Stimulated activated naive CD8-positive, alpha-beta T cell treated with anti-CD3 and anti-CD28 coated beads, Interleukin-15, amount 100 ng/mL, for 72 hours (primary cell): ENCODE measurements at regions not wholly inside any gene's neighbourhood (a gene's known extent, or its start where the extent isn't known, plus 50 kb on each side); places are given as distances from the start of the nearest gene placed in this dataset.

Experiments
- ATAC-seq: fragments of 150-1000 bp; cut with Tn5 transposase; 2 replicates; pipeline ENCODE4 v1.10.0; 2021; ENCODE audit warnings: mild to moderate bottlenecking, moderate library complexity
- DNase-seq, 2 donors: peaks; one replicate each; pipeline ENCODE4 v3.0.0; 2021 to 2022
- H3K27ac Mint-ChIP-seq, 2 donors: one replicate each; pipeline ENCODE4 v1.8.0; 2022; ENCODE audit warnings: mild to moderate bottlenecking in 2 of 2, mixed read lengths in 2 of 2, moderate library complexity in 2 of 2
- H3K27me3 Mint-ChIP-seq: one replicate; pipeline ENCODE4 v1.8.0; 2022; ENCODE audit warnings: mixed read lengths
- H3K4me1 Mint-ChIP-seq: one replicate; pipeline ENCODE4 v1.8.0; 2022; ENCODE audit warnings: mild to moderate bottlenecking, mixed read lengths
- H3K4me3 Mint-ChIP-seq, 2 donors: one replicate each; pipeline ENCODE4 v1.8.0; 2022; ENCODE audit warnings: mild to moderate bottlenecking in 2 of 2, mixed read lengths in 2 of 2, moderate library complexity in 1 of 2
- H3K9me3 Mint-ChIP-seq, 2 donors: one replicate each; pipeline ENCODE4 v1.8.0; 2022; ENCODE audit warnings: mixed read lengths in 2 of 2

DNA sequence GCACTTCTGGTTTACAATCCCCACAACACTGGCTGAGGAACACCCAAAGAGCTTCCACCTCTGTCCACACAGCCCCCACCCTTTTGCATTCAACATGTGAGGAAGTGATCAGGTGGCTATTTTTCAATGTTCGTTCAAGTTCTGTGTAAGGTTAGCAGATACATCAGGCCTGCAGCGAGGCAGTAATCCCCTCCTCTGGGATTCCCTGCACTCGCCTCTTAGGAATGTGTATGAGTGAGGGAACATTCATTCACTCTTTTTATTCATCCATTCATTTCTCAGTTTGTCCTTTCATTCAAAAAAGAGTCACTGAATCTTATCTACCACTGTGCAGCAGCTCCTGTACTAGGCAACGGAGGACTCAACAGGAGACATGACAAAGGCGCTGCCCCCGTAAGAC is 236.4 kb upstream of the PRDM1 start:
- H3K4me3 Mint-ChIP-seq = no peak overlapping the region
- no peaks in the 10 kb centered on the region for H3K9me3 Mint-ChIP-seq
- H3K27me3 Mint-ChIP-seq = peaks cover 8% of the 10 kb centered on the region
- no peaks in the 10 kb centered on the region for H3K4me1 Mint-ChIP-seq
- no peak for ATAC-seq
- no peak overlapping the region for H3K27ac Mint-ChIP-seq
- DNase-seq = no peak

DNA sequence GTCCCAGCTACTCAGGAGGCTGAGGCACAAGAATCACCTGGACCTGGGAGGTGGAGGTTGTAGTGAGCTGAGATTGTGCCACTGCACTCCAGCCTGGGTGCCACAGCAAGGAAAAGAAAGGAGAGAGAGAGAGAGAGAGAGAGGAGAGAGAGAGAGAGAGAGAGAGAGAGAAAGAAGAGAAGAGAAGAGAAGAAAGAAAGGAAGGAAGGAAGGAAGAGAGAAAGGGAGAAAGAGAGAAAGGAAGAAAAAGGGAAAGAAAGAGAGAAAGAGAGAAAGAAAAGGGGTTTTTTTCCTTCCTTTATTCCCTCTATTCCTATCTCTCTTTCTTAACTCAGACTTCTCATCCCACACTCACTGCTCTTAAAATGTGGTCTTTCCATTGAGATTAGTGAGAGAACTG is 238.7 kb upstream of the PRDM1 start:
- H3K4me1 Mint-ChIP-seq = no peaks in the 10 kb centered on the region
- H3K27me3 Mint-ChIP-seq = peaks cover 8% of the 10 kb centered on the region
- H3K4me3 Mint-ChIP-seq = no peak overlapping the region
- ATAC-seq (no peak), DNase-seq (no peak)
- peaks cover 0 to 5% of the 10 kb centered on the region in 2 donors for H3K9me3 Mint-ChIP-seq
- H3K27ac Mint-ChIP-seq = no peak overlapping the region

DNA sequence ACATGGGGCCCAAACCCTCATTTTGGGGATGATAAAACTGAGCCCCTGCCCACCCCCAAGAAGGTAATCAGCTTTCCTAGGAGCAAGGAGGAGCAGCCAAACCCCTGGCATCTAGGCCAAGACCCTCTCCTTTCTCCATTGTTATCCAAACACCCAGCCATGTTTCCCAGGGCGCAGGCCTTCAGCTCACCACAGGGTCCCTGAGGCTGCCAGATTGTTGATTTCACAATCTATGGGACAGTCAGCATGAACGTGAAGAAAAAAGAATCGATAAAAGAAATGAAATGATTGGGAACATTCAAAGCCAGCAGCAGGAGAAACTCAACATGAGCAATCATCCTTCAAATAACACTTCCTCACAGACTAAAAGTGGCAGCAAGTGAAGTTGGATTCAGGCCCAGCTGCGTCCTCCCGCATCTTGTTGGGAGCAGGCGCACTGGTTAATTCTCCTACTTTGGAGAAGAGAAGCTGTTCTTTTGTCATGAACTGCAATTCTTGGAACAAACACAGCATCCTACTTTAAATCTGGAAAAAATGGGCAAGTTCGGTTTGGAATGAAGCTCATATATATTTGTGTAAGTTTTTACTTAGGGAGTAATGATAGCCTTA is 241.8 kb upstream of the PRDM1 start:
- DNase-seq = no peak
- H3K4me3 Mint-ChIP-seq = no peak overlapping the region
- ATAC-seq = no peak
- no peaks in the 10 kb centered on the region for H3K4me1 Mint-ChIP-seq
- peaks cover 0 to 5% of the 10 kb centered on the region in 2 donors for H3K9me3 Mint-ChIP-seq
- peaks cover 8% of the 10 kb centered on the region for H3K27me3 Mint-ChIP-seq
- no peak overlapping the region for H3K27ac Mint-ChIP-seq

DNA sequence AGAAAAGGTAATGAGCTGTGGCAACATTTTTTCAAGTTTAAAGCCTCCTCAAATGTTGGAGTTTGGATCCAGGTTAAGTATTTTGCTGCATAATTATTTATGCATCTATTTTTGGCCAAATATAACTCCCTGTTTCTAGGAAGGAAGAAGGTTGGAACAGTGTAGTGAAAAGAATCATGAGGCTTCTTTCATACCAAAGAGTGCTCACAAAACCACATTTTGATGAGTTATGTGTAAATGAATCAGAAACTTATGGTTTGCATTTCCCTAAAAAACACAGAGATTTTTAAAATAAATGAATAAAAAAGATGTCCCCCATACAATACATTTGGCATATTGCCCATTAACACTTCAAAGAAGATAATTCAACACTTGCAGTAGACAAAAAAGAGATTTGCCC is 246.9 kb upstream of the PRDM1 start:
- no peak for DNase-seq
- Mint-ChIP-seq H3K4me1 (no peaks in the 10 kb centered on the region), H3K27me3 (no peaks in the 10 kb centered on the region), H3K9me3 (peaks cover 0 to 5% of the 10 kb centered on the region in 2 donors), H3K27ac (no peak overlapping the region), H3K4me3 (no peak overlapping the region)
- ATAC-seq = no peak

DNA sequence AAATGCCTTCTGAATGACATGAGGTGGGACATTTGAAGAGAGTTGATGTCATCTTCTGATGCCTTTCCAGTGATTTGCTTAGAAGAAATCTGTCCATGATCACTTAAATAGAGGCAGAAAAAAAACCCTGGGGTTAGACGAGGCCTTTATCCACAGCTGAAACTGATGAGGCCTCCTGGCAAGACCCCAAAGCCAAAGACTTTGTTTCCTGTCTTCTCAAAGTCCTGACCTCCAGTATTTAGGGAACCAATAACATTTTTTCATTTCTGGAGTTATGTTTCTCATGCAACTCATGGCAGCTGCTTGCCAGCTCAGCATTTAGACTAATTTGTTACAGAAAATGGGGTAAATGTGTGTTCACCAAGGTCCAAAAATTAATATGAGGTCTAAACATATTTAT is 248.0 kb upstream of the PRDM1 start:
- Mint-ChIP-seq H3K27ac (no peak overlapping the region), H3K27me3 (no peaks in the 10 kb centered on the region), H3K9me3 (peaks cover 0 to 4% of the 10 kb centered on the region in 2 donors), H3K4me1 (no peaks in the 10 kb centered on the region), H3K4me3 (no peak overlapping the region)
- ATAC-seq (no peak), DNase-seq (no peak)

DNA sequence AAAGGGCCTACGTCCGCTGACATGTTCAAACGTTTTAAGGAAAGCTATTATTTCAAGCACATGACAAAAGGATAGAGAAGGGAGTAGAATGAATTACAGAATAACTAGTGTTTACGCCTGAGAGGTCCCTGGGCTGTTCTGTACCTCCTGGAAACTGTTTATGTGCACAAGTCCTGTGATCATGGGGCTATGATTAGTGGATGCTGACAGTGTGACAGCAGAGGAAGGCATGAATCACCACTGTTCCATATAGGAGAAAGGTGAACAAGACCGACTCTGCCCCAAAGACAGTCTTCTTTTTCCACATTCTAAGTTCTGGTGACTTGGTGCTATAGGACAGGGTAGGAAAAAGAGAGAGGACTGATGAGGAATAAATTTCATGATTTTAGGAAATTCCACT is 249.2 kb upstream of the PRDM1 start:
- no peaks in the 10 kb centered on the region for H3K9me3 Mint-ChIP-seq
- ATAC-seq (no peak), DNase-seq (no peak)
- no peaks in the 10 kb centered on the region for H3K27me3 Mint-ChIP-seq
- no peak overlapping the region for H3K4me3 Mint-ChIP-seq
- no peak overlapping the region for H3K27ac Mint-ChIP-seq
- H3K4me1 Mint-ChIP-seq = no peaks in the 10 kb centered on the region

DNA sequence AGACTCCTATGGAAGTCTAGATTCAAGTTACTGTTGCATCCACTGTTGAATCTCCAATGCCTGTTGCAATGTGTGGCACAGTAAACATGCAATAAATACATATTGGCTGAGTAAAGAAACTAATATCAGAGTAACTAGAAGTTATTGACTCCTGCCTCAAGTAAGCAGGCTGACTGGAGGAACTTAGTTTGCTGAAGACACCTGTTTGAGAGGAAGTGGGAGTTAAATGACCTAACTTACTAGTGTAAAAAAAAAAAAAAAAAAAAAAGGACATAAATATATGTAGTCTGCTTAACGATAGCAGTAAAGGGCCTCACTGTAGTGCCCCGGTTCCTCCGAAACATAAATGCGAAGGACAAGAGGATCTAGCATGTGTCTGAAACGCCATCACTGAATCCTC is 249.8 kb upstream of the PRDM1 start:
- no peak overlapping the region for H3K4me3 Mint-ChIP-seq
- no peaks in the 10 kb centered on the region for H3K4me1 Mint-ChIP-seq
- no peak overlapping the region for H3K27ac Mint-ChIP-seq
- no peaks in the 10 kb centered on the region for H3K9me3 Mint-ChIP-seq
- no peaks in the 10 kb centered on the region for H3K27me3 Mint-ChIP-seq
- DNase-seq = no peak
- no peak for ATAC-seq

DNA sequence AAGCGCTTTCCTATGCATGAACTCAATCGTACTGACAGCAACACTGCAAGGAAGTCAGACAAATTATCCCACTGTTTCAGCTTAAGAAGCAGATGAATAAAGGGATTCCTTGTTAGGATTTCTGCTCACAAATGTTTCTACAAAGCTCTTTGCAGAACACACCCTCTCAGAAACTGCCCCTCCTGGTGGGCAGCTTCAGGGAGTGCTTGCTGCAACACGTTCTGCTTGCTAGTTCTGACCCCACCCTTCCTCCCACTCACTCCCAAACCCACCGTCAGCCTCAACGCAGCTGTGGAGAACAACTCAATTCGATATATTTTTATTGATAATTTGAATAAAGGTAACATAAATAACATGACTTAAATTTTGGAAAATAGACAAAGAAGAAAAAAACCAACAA is 250.8 kb upstream of the PRDM1 start:
- no peak overlapping the region for H3K27ac Mint-ChIP-seq
- no peak overlapping the region for H3K4me3 Mint-ChIP-seq
- DNase-seq (no peak), ATAC-seq (no peak)
- H3K27me3 Mint-ChIP-seq = no peaks in the 10 kb centered on the region
- no peaks in the 10 kb centered on the region for H3K4me1 Mint-ChIP-seq
- no peaks in the 10 kb centered on the region for H3K9me3 Mint-ChIP-seq

DNA sequence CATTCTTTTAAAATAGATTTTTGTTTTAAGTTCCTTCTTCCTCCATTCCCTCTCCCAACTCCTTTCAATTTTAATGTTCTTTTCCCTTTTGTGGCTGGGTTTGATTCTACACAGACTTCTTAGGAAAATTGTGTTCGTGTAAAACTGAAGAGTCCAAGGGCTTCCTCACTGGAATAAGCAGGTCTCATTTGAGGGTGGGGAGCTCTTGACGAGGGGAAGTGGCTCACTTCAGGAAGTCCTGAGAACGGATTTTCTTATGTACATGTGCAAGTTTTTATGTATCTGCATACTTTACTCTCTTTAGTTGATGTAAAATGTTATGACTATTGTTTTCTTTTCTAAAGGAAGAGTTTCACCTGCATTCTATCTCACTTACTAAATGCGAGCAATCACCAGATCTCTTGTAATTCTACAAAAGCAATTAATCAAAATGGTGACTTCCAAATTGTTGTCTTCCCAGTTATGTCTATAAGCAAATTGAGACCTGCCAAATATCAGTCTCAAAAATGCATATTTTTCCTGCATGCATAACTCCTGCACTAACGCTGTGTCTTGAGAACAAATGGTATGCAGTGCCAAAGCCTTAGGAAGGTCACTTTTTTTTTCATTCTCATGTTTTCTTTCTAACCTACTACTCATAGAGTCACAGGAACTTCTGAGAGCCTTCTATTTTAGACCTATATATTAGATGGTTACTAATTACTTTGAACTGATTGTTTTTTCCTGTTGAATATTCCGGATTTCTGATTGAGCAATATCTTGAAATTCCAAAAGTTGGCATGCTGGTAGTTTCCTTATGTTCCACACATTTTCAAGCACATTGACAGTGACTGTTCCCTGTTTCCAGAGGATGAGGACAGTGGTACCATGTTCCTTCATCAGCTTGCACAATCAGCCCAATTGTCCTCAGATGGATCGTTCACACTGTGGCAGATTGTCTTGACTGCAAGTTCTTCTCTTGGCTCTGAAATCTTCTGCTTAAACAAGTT is 251.9 kb upstream of the PRDM1 start:
- DNase-seq (no peak), ATAC-seq (no peak)
- Mint-ChIP-seq H3K4me3 (no peak overlapping the region), H3K27me3 (no peaks in the 10 kb centered on the region), H3K4me1 (no peaks in the 10 kb centered on the region), H3K9me3 (no peaks in the 10 kb centered on the region), H3K27ac (no peak overlapping the region)

DNA sequence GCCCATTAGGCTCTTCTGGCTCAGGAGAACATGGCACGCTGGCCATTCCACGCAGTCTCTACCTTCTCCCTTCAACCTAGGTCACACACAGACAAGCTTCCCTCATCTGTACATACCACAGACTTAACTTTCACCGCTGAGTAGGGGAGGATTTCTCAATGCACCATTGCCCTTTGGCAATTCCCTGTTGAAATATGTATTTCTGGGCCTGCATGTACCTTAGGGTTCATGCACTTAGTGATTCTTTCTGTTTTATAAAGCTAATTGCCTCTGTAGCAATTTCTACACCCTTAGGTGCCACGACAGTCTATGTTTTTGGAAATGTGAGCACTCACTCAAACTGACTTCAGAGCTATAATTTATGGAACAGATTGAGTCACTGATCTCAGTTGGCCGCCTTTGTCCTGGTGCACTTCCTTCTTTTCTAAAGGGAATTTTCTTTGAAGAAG is 253.8 kb upstream of the PRDM1 start:
- H3K4me3 Mint-ChIP-seq = no peak overlapping the region
- no peaks in the 10 kb centered on the region for H3K9me3 Mint-ChIP-seq
- ATAC-seq = no peak
- no peak overlapping the region for H3K27ac Mint-ChIP-seq
- no peaks in the 10 kb centered on the region for H3K27me3 Mint-ChIP-seq
- no peaks in the 10 kb centered on the region for H3K4me1 Mint-ChIP-seq
- no peak for DNase-seq

DNA sequence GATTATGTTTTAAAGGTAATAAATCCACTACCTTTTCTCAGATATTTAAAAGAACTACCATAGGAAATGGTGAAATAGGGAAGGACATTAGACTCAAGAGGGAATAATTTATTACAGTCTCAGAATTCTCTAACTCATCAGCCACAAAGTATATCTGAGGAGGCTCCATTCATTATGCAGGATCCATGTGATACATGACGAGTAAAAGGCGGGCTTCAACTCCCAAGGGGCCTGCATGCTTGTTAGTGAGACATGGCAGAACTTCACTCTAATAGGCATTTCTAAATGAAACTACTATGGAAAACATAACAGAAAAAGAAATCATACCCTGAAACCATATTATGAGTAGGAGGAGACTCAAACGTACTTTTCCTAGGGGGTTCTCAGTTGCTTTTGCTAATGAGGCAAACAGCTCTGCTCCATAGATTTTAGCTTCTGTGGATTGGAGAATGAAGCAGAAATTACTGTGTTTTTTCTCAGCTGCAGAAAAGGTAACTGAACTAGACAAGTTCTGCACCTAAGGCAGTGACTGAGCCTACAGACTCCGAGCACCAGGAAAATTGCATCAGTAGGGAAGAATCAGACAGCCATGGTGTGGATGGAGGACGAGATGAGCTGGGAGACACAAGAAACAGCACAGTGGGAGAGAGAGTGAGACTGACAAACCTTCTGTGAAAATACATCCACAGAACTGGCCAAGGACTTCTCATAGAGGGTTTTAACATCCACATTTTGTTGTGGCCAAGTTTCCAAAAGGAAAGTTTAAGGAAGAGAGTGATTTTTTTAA is 254.6 kb upstream of the PRDM1 start:
- Mint-ChIP-seq H3K27ac (no peak overlapping the region), H3K4me3 (no peak overlapping the region), H3K4me1 (no peaks in the 10 kb centered on the region), H3K9me3 (no peaks in the 10 kb centered on the region), H3K27me3 (no peaks in the 10 kb centered on the region)
- DNase-seq (no peak), ATAC-seq (no peak)

DNA sequence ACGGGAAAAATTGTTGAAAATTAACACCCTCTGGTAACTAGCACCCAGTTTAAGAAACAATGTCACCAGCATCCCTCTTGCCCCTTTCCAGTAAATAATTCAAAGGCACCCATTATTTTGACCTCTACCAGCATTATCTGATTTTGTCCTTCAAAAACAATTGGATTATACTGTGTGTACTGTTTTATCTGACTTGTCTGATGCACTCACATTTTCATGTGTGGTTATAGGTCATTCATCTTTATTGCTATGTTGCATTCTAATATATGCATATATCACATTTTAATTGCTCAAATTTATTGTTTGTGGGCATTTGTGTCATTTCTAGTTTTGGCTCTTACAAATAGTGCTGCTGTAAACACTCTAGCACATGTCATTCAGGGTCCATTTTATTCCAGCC is 260.9 kb upstream of the PRDM1 start:
- peaks cover 16% of the 10 kb centered on the region for H3K27me3 Mint-ChIP-seq
- DNase-seq (no peak), ATAC-seq (no peak)
- H3K9me3 Mint-ChIP-seq = peaks cover 0 to 5% of the 10 kb centered on the region in 2 donors
- H3K27ac Mint-ChIP-seq = no peak overlapping the region
- no peak overlapping the region for H3K4me3 Mint-ChIP-seq
- no peaks in the 10 kb centered on the region for H3K4me1 Mint-ChIP-seq

DNA sequence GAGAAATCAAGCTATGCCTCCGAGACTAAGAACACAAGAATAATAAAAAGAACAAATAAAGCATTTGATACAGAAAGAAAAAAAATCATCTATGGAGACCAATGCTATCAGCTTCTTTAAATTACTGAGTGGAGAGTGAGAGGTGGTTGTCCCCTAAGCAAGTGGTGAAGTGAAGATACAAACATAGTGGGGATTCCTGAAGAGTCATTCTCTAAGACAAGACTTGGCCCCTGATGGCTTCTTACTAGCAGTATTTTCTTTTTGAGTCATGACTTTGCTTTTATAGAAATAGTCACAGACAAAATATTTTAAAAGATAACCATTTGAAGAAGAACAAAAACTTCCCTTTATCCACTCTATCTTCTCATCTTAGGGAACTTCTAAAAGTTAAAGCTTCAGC is 261.4 kb upstream of the PRDM1 start:
- ATAC-seq = no peak
- Mint-ChIP-seq H3K27ac (no peak overlapping the region), H3K4me3 (no peak overlapping the region), H3K9me3 (peaks cover 0 to 5% of the 10 kb centered on the region in 2 donors), H3K27me3 (peaks cover 20% of the 10 kb centered on the region), H3K4me1 (no peaks in the 10 kb centered on the region)
- no peak for DNase-seq

DNA sequence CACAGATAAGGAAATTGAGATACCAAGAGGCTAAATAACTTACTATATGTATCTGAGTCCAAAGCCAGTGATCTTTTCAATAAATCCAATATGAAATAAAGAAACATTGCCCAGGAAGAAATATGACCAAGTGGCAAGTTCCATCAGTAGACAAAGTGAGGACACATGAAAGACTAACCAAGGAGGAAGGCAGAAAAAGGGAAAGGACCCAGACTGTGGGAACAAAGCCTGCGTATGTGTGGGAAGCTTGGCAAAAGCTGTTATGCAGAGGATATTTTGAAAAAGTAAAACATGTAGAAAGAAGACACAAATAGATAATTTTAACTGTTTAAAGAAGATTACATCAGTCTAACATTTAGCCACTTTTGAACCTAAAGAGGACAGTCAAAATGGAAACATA is 264.4 kb upstream of the PRDM1 start:
- no peaks in the 10 kb centered on the region for H3K4me1 Mint-ChIP-seq
- peaks cover 0 to 5% of the 10 kb centered on the region in 2 donors for H3K9me3 Mint-ChIP-seq
- H3K27me3 Mint-ChIP-seq = peaks cover 34% of the 10 kb centered on the region
- ATAC-seq (no peak), DNase-seq (no peak)
- no peak overlapping the region for H3K27ac Mint-ChIP-seq
- no peak overlapping the region for H3K4me3 Mint-ChIP-seq

DNA sequence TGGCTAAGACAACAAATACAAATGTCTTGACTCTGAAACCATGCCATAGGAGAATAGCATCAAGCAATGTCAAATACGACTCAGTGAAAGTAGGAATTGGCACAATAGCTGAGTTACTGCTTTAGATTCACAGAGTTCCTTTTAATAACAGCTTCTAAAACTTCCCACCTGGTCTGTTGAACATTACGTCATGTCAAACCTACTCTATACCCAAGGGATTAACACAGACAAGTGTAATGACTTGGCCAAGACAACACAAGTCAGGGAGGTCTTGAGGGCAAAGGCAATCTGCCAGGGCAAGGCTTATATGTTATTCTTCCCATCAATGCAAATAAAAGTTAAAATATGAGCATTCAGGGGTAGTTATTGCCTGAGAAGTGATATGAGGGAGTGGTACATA is 265.1 kb upstream of the PRDM1 start:
- DNase-seq (no peak), ATAC-seq (no peak)
- H3K4me3 Mint-ChIP-seq = no peak overlapping the region
- peaks cover 0 to 5% of the 10 kb centered on the region in 2 donors for H3K9me3 Mint-ChIP-seq
- H3K27ac Mint-ChIP-seq = no peak overlapping the region
- peaks cover 41% of the 10 kb centered on the region for H3K27me3 Mint-ChIP-seq
- H3K4me1 Mint-ChIP-seq = no peaks in the 10 kb centered on the region

DNA sequence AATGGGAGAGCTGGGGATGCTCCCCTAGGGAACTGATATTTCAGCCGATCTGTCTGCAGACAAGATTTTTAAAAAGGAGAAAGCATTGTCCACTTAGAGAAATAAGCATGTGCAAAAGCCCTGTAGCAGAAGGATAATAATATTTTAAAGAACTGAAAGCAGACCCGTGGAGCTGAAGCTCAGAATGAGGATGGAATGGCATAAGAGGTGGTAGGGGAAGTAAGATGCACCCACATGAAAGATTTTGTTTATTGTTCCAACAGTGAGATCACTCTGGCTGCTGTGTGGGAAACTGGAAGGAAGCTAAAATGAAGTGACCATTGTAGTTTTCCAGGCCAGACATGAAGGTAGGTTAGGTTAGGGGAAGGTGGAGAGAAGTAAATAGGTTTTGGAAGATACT is 266.4 kb upstream of the PRDM1 start:
- H3K9me3 Mint-ChIP-seq = peaks cover 0 to 5% of the 10 kb centered on the region in 2 donors
- ATAC-seq (no peak), DNase-seq (no peak)
- no peak overlapping the region for H3K4me3 Mint-ChIP-seq
- peaks cover 42% of the 10 kb centered on the region for H3K27me3 Mint-ChIP-seq
- no peaks in the 10 kb centered on the region for H3K4me1 Mint-ChIP-seq
- no peak overlapping the region for H3K27ac Mint-ChIP-seq
